ENCODE measurements at regions not wholly inside any gene's neighbourhood (a gene's known extent, or its start where the extent isn't known, plus 50 kb on each side); places are given as distances from the start of the nearest gene placed in this dataset.

GRCh38 chr14:35991356-35991755, 165.2 kb downstream of the BRMS1L start:
- Histone ChIP-seq H3K9me3 (no peaks in the 10 kb centered on the region), H3K27ac (no peak overlapping the region), H3K36me3 (no peaks in the 10 kb centered on the region), H3K27me3 (no peaks in the 10 kb centered on the region), H3K4me3 (no peak overlapping the region), H3K4me1 (no peaks in the 10 kb centered on the region)
- DNase-seq (no peak), ATAC-seq (no peak)
- TF ChIP-seq CTCF (IDR thresholded peaks at IDR 0.05) = no peak
- intact Hi-C loops (cut with DNase I) = no loop called here

- WGBS, 2 donors = 93 to 97% methylated on average over 4 of the region's 4 CpGs
- no peak for DNase-seq
- no peak for TF ChIP-seq CTCF (IDR thresholded peaks at IDR 0.05)
- Histone ChIP-seq H3K36me3 (no peaks in the 10 kb centered on the region), H3K27me3 (no peaks in the 10 kb centered on the region), H3K4me3 (no peak overlapping the region), H3K27ac (no peak overlapping the region), H3K9me3 (no peaks in the 10 kb centered on the region), H3K4me1 (no peaks in the 10 kb centered on the region)
- intact Hi-C loops (cut with DNase I) = no loop called here
- no peak for ATAC-seq
These were observed 163.6 kb downstream of the BRMS1L start for GRCh38 chr14:35989736-35990135.

- H3K4me1 ChIP-seq = no peaks in the 10 kb centered on the region
- no peaks in the 10 kb centered on the region for H3K27me3 ChIP-seq
- 82 to 84% methylated on average over 12 of the region's 12 CpGs for WGBS, 2 donors
- H3K27ac ChIP-seq = no peak overlapping the region
- no peaks in the 10 kb centered on the region for H3K36me3 ChIP-seq
- H3K4me3 ChIP-seq = no peak overlapping the region
- DNase-seq (no peak), ATAC-seq (no peak)
- no peak for TF ChIP-seq CTCF (IDR thresholded peaks at IDR 0.05)
- intact Hi-C loops (cut with DNase I) = no loop called here
- no peaks in the 10 kb centered on the region for H3K9me3 ChIP-seq
These were observed 163.0 kb downstream of the BRMS1L start for GRCh38 chr14:35988972-35989690.

- Histone ChIP-seq H3K27ac (no peak overlapping the region), H3K27me3 (no peaks in the 10 kb centered on the region), H3K4me1 (no peaks in the 10 kb centered on the region), H3K4me3 (no peak overlapping the region), H3K9me3 (no peaks in the 10 kb centered on the region), H3K36me3 (no peaks in the 10 kb centered on the region)
- DNase-seq = no peak
- no peak for TF ChIP-seq CTCF (IDR thresholded peaks at IDR 0.05)
- intact Hi-C loops (cut with DNase I) = no loop called here
- no peak for ATAC-seq
- WGBS, 2 donors = 85 to 88% methylated on average over 7 of the region's 7 CpGs
These were observed 162.4 kb downstream of the BRMS1L start for GRCh38 chr14:35988550-35988949.
